PC-3 (cell line): ENCODE measurements at regions not wholly inside any gene's neighbourhood (a gene's known extent, or its start where the extent isn't known, plus 50 kb on each side); places are given as distances from the start of the nearest gene placed in this dataset.

Experiments
- CTCF ChIP-seq: fragments of 300-600 bp; sonication (generic); conservative IDR thresholded peaks from 2 replicates; pipeline ENCODE4 v1.5.1; 2017; ENCODE audit warnings: antibody characterized with exemption, low read depth, mild to moderate bottlenecking, low read length
- EZH2 ChIP-seq: fragments of 300-600 bp; sonication (generic); IDR thresholded peaks from one replicate; pipeline ENCODE4 v1.6.1; 2017; ENCODE audit warnings: antibody characterized with exemption, mild to moderate bottlenecking, low read length; ENCODE audit not compliant: unreplicated experiment

GRCh38 chr13:109906976-109907375 is 120.6 kb upstream of the IRS2 start:
- TF ChIP-seq CTCF (no peak), EZH2 (no peak)
